Adrenal gland (tissue), 5 donors: ENCODE measurements at regions not wholly inside any gene's neighbourhood (a gene's known extent, or its start where the extent isn't known, plus 50 kb on each side); places are given as distances from the start of the nearest gene placed in this dataset.

Experiments
- CTCF ChIP-seq, 6 experiments: fragments of 450-650 bp in 4 of 6; fragments of 200-600 bp in 2 of 6; sonication (generic) in 1 of 6; IDR thresholded peaks; 1 replicate in 5 of 6; 2 replicates in 1 of 6; pipeline versions ENCODE4 v1.5.1 to v1.8.0; 2016 to 2021; ENCODE audit warnings: antibody characterized with exemption in 6 of 6, mild to moderate bottlenecking in 2 of 6, moderate library complexity in 1 of 6
- POLR2A ChIP-seq, 2 donors: fragments of 450-650 bp; IDR thresholded peaks; one replicate each; pipeline ENCODE4 v1.6.1; 2017; ENCODE audit warnings: antibody characterized with exemption in 2 of 2, mild to moderate bottlenecking in 2 of 2, moderate library complexity in 1 of 2
- donor health status: DM: no; HTN: no; CAD: no.

GRCh38 chr11:92046103-92046502 is 178.5 kb upstream of the FAT3 start:
- TF ChIP-seq POLR2A (IDR thresholded peaks at IDR 0.05) (no peak), CTCF (IDR thresholded peaks at IDR 0.05) (no peak)
